ENCODE measurements at regions not wholly inside any gene's neighbourhood (a gene's known extent, or its start where the extent isn't known, plus 50 kb on each side); places are given as distances from the start of the nearest gene placed in this dataset.

DNA sequence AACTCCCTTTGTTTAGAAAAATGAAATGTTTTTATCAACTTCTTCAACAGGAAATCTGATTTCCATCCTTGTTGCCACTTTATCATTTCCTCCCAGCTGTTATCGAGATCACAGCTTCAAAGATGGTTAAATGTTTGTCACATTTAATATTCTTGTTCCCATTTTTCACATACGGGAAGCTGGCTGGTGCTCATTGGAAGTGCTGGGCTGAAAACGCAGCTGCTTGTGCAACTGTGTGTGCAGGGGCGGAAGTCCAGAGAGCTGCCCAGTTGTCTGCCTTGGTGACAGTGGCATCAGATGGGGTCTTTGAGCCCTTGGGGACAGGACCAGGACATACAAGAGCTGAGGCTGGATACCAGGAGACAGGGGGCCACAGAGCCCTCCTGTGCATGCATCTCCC is 549.2 kb upstream of the CDH11 start:
- Histone ChIP-seq H3K4me3 (ENCODE audit: low read length in 2 of 2) (no peak overlapping the region), H3K27ac (ENCODE audit: low read depth in 1 of 2, low read length in 1 of 2) (no peak overlapping the region)
- DNase-seq (ENCODE audit: low read depth in 6 of 9, low spot score in 9 of 9): no peak

DNA sequence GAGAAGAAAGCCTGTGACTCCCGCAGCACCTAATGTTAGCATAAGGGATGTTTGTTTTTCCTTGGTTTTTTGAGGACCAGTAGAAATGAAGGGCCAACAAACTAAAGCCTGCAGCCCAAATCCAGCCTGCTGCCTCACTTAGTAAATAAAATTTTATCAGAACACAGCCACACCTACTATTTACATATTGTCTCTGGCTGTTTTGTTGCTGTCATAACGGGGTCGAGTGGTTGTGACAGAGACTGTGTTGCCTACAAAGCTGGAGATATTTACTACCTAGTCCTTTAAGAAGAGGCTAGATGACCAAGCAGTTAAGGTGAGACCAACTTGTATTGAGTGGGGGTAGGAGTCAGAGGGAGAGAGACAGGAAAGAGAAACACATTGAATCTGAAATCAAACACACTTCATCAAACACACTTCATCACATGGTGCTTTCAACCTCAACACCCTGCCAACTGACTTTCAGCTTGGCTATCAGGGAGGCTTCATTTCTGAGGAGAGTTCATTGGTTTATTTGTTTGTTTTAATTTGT is 546.3 kb upstream of the CDH11 start:
- 94% methylated on average over 3 of the region's 3 CpGs for WGBS
- Histone ChIP-seq H3K27me3 (ENCODE audit: control insufficient read depth in 2 of 2, insufficient read depth in 1 of 2, low read length in 1 of 2) (no peaks in the 10 kb centered on the region), H3K36me3 (ENCODE audit: control insufficient read depth in 2 of 2, insufficient read depth in 2 of 2, low read length in 1 of 2) (no peaks in the 10 kb centered on the region), H3K27ac (ENCODE audit: low read depth in 1 of 2, low read length in 1 of 2) (no peak overlapping the region), H3K9me3 (ENCODE audit: control insufficient read depth in 2 of 2, insufficient read depth in 1 of 2, low read length in 1 of 2) (no peaks in the 10 kb centered on the region), H3K4me3 (ENCODE audit: low read length in 2 of 2) (no peak overlapping the region), H3K4me1 (ENCODE audit: control insufficient read depth in 2 of 2, insufficient read depth in 2 of 2, low read length in 2 of 2) (no peaks in the 10 kb centered on the region)
- peak in 2 of 9 donors; percentile 13 to 23 for DNase-seq (ENCODE audit: low read depth in 6 of 9, low spot score in 9 of 9)

More for the DNA sequence above, 549.2 kb upstream of the CDH11 start:
- no peaks in the 10 kb centered on the region for H3K4me1 ChIP-seq (ENCODE audit: control insufficient read depth in 2 of 2, insufficient read depth in 2 of 2, low read length in 2 of 2)
- WGBS: 34% methylated on average over 4 of the region's 4 CpGs
- no peaks in the 10 kb centered on the region for H3K9me3 ChIP-seq (ENCODE audit: control insufficient read depth in 2 of 2, insufficient read depth in 1 of 2, low read length in 1 of 2)
- no peaks in the 10 kb centered on the region for H3K36me3 ChIP-seq (ENCODE audit: control insufficient read depth in 2 of 2, insufficient read depth in 2 of 2, low read length in 1 of 2)
- H3K27me3 ChIP-seq (ENCODE audit: control insufficient read depth in 2 of 2, insufficient read depth in 1 of 2, low read length in 1 of 2): no peaks in the 10 kb centered on the region

GRCh38 chr16:65667011-65667578 is 545.2 kb upstream of the CDH11 start:
- no peaks in the 10 kb centered on the region for H3K4me1 ChIP-seq (ENCODE audit: control insufficient read depth in 2 of 2, insufficient read depth in 2 of 2, low read length in 2 of 2)
- H3K36me3 ChIP-seq (ENCODE audit: control insufficient read depth in 2 of 2, insufficient read depth in 2 of 2, low read length in 1 of 2): no peaks in the 10 kb centered on the region
- H3K9me3 ChIP-seq (ENCODE audit: control insufficient read depth in 2 of 2, insufficient read depth in 1 of 2, low read length in 1 of 2): no peaks in the 10 kb centered on the region
- no peak overlapping the region for H3K4me3 ChIP-seq (ENCODE audit: low read length in 2 of 2)
- H3K27ac ChIP-seq (ENCODE audit: low read depth in 1 of 2, low read length in 1 of 2): no peak overlapping the region
- H3K27me3 ChIP-seq (ENCODE audit: control insufficient read depth in 2 of 2, insufficient read depth in 1 of 2, low read length in 1 of 2): no peaks in the 10 kb centered on the region
- DNase-seq (ENCODE audit: low read depth in 6 of 9, low spot score in 9 of 9): peak in 1 of 9 donors; percentile 13
- 92% methylated on average over 7 of the region's 7 CpGs for WGBS

- H3K4me1 ChIP-seq (ENCODE audit: control insufficient read depth in 2 of 2, insufficient read depth in 2 of 2, low read length in 2 of 2): no peaks in the 10 kb centered on the region
- no peak overlapping the region for H3K27ac ChIP-seq (ENCODE audit: low read depth in 1 of 2, low read length in 1 of 2)
- no peak for DNase-seq (ENCODE audit: low read depth in 6 of 9, low spot score in 9 of 9)
- no peaks in the 10 kb centered on the region for H3K36me3 ChIP-seq (ENCODE audit: control insufficient read depth in 2 of 2, insufficient read depth in 2 of 2, low read length in 1 of 2)
- H3K27me3 ChIP-seq (ENCODE audit: control insufficient read depth in 2 of 2, insufficient read depth in 1 of 2, low read length in 1 of 2): no peaks in the 10 kb centered on the region
- no peak overlapping the region for H3K4me3 ChIP-seq (ENCODE audit: low read length in 2 of 2)
- no peaks in the 10 kb centered on the region for H3K9me3 ChIP-seq (ENCODE audit: control insufficient read depth in 2 of 2, insufficient read depth in 1 of 2, low read length in 1 of 2)
- 97% methylated on average over 11 of the region's 11 CpGs for WGBS
These were observed 544.5 kb upstream of the CDH11 start for GRCh38 chr16:65666132-65666941.

DNA sequence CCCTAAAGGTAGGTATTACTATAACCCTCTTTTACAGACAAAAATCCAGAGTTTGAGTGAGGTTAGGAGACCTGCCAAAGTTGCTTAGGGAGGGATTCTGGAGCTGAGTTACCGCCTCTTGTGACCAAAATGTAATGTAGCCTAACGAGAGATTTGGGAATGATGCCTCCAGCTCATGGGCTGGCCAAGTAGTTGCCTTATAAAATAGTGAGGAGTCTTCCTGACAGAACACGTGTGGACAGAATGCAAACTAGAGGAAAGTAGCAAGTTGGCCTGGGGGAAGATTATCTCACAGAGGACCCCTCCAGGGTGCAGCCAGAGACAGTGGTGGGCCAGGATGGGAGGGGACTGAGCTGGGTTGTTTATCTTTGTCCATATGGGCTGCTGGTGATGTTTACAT is 543.7 kb upstream of the CDH11 start:
- H3K4me3 ChIP-seq (ENCODE audit: low read length in 2 of 2): no peak overlapping the region
- H3K36me3 ChIP-seq (ENCODE audit: control insufficient read depth in 2 of 2, insufficient read depth in 2 of 2, low read length in 1 of 2): no peaks in the 10 kb centered on the region
- H3K9me3 ChIP-seq (ENCODE audit: control insufficient read depth in 2 of 2, insufficient read depth in 1 of 2, low read length in 1 of 2): no peaks in the 10 kb centered on the region
- H3K27me3 ChIP-seq (ENCODE audit: control insufficient read depth in 2 of 2, insufficient read depth in 1 of 2, low read length in 1 of 2): no peaks in the 10 kb centered on the region
- DNase-seq (ENCODE audit: low read depth in 6 of 9, low spot score in 9 of 9): no peak
- 87% methylated on average over 3 of the region's 3 CpGs for WGBS
- H3K27ac ChIP-seq (ENCODE audit: low read depth in 1 of 2, low read length in 1 of 2): no peak overlapping the region
- no peaks in the 10 kb centered on the region for H3K4me1 ChIP-seq (ENCODE audit: control insufficient read depth in 2 of 2, insufficient read depth in 2 of 2, low read length in 2 of 2)

- no peaks in the 10 kb centered on the region for H3K36me3 ChIP-seq (ENCODE audit: control insufficient read depth in 2 of 2, insufficient read depth in 2 of 2, low read length in 1 of 2)
- no peak overlapping the region for H3K27ac ChIP-seq (ENCODE audit: low read depth in 1 of 2, low read length in 1 of 2)
- no peak for DNase-seq (ENCODE audit: low read depth in 6 of 9, low spot score in 9 of 9)
- no peaks in the 10 kb centered on the region for H3K27me3 ChIP-seq (ENCODE audit: control insufficient read depth in 2 of 2, insufficient read depth in 1 of 2, low read length in 1 of 2)
- H3K4me3 ChIP-seq (ENCODE audit: low read length in 2 of 2): no peak overlapping the region
- H3K4me1 ChIP-seq (ENCODE audit: control insufficient read depth in 2 of 2, insufficient read depth in 2 of 2, low read length in 2 of 2): no peaks in the 10 kb centered on the region
- WGBS: 94% methylated on average over 3 of the region's 3 CpGs
- no peaks in the 10 kb centered on the region for H3K9me3 ChIP-seq (ENCODE audit: control insufficient read depth in 2 of 2, insufficient read depth in 1 of 2, low read length in 1 of 2)
These were observed 541.9 kb upstream of the CDH11 start for GRCh38 chr16:65663774-65664173.

DNA sequence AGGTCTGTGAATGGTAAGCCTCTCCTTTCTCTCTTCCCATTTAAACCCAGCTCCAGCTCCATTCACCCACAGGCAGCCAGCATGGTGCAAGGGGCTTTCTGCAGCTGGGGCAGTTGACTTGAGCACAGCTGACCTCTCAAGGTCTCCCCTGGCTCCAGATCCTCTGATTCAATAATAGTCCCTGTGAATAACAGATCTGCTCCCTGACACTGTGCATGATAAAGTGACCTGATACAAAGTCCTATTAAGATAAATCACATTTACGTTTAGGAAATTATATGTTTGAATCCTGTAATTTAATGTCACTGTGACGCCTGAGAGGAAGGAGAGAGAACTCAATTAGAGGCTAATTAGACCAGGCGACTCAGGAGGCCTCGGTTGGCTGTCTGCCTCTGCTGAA is 540.4 kb upstream of the CDH11 start:
- Histone ChIP-seq H3K27me3 (ENCODE audit: control insufficient read depth in 2 of 2, insufficient read depth in 1 of 2, low read length in 1 of 2) (no peaks in the 10 kb centered on the region), H3K36me3 (ENCODE audit: control insufficient read depth in 2 of 2, insufficient read depth in 2 of 2, low read length in 1 of 2) (no peaks in the 10 kb centered on the region), H3K27ac (ENCODE audit: low read depth in 1 of 2, low read length in 1 of 2) (no peak overlapping the region), H3K4me3 (ENCODE audit: low read length in 2 of 2) (no peak overlapping the region), H3K4me1 (ENCODE audit: control insufficient read depth in 2 of 2, insufficient read depth in 2 of 2, low read length in 2 of 2) (no peaks in the 10 kb centered on the region), H3K9me3 (ENCODE audit: control insufficient read depth in 2 of 2, insufficient read depth in 1 of 2, low read length in 1 of 2) (no peaks in the 10 kb centered on the region)
- WGBS: 94% methylated on average over 4 of the region's 4 CpGs
- DNase-seq (ENCODE audit: low read depth in 6 of 9, low spot score in 9 of 9): no peak

- Histone ChIP-seq H3K27me3 (ENCODE audit: control insufficient read depth in 2 of 2, insufficient read depth in 1 of 2, low read length in 1 of 2) (no peaks in the 10 kb centered on the region), H3K4me1 (ENCODE audit: control insufficient read depth in 2 of 2, insufficient read depth in 2 of 2, low read length in 2 of 2) (no peaks in the 10 kb centered on the region), H3K27ac (ENCODE audit: low read depth in 1 of 2, low read length in 1 of 2) (no peak overlapping the region), H3K36me3 (ENCODE audit: control insufficient read depth in 2 of 2, insufficient read depth in 2 of 2, low read length in 1 of 2) (no peaks in the 10 kb centered on the region), H3K4me3 (ENCODE audit: low read length in 2 of 2) (no peak overlapping the region), H3K9me3 (ENCODE audit: control insufficient read depth in 2 of 2, insufficient read depth in 1 of 2, low read length in 1 of 2) (no peaks in the 10 kb centered on the region)
- no peak for DNase-seq (ENCODE audit: low read depth in 6 of 9, low spot score in 9 of 9)
- WGBS: 91% methylated on average over 5 of the region's 5 CpGs
These were observed 539.7 kb upstream of the CDH11 start for GRCh38 chr16:65661558-65661957.

- 94% methylated on average over 5 of the region's 5 CpGs for WGBS
- no peaks in the 10 kb centered on the region for H3K27me3 ChIP-seq (ENCODE audit: control insufficient read depth in 2 of 2, insufficient read depth in 1 of 2, low read length in 1 of 2)
- no peaks in the 10 kb centered on the region for H3K4me1 ChIP-seq (ENCODE audit: control insufficient read depth in 2 of 2, insufficient read depth in 2 of 2, low read length in 2 of 2)
- no peaks in the 10 kb centered on the region for H3K9me3 ChIP-seq (ENCODE audit: control insufficient read depth in 2 of 2, insufficient read depth in 1 of 2, low read length in 1 of 2)
- H3K4me3 ChIP-seq (ENCODE audit: low read length in 2 of 2): no peak overlapping the region
- H3K36me3 ChIP-seq (ENCODE audit: control insufficient read depth in 2 of 2, insufficient read depth in 2 of 2, low read length in 1 of 2): no peaks in the 10 kb centered on the region
- no peak overlapping the region for H3K27ac ChIP-seq (ENCODE audit: low read depth in 1 of 2, low read length in 1 of 2)
- no peak for DNase-seq (ENCODE audit: low read depth in 6 of 9, low spot score in 9 of 9)
These were observed 538.5 kb upstream of the CDH11 start for GRCh38 chr16:65660390-65660789.
